H9 (cell line): ENCODE measurements at regions not wholly inside any gene's neighbourhood (a gene's known extent, or its start where the extent isn't known, plus 50 kb on each side); places are given as distances from the start of the nearest gene placed in this dataset.

ENCODE experiments used
- DNase-seq: peaks from one replicate; pipeline ENCODE4 v3.0.0-alpha.2; 2017
- H2AFZ ChIP-seq: one replicate; pipeline ENCODE4 v1.6.1; 2013; ENCODE audit warnings: mild to moderate bottlenecking, low read length, control low read depth, moderate library complexity
- H2AK5ac ChIP-seq: 2 replicates; pipeline ENCODE4 v1.6.1; 2013; ENCODE audit warnings: low read length, control low read depth, mixed read lengths; ENCODE audit not compliant: insufficient read length
- H2BK120ac ChIP-seq: one replicate; pipeline ENCODE4 v1.6.1; 2013; ENCODE audit warnings: low read depth, mild to moderate bottlenecking, low read length, control low read depth, inconsistent platforms; ENCODE audit not compliant: poor library complexity, severe bottlenecking
- H2BK12ac ChIP-seq: 2 replicates; pipeline ENCODE4 v1.6.1; 2013; ENCODE audit warnings: low read length, control low read depth, mixed read lengths, low read depth; ENCODE audit not compliant: insufficient read length
- H2BK15ac ChIP-seq: 2 replicates; pipeline ENCODE4 v1.6.1; 2013; ENCODE audit warnings: low read depth, low read length, control low read depth
- H2BK20ac ChIP-seq: one replicate; pipeline ENCODE4 v1.6.1; 2013; ENCODE audit warnings: low read depth, mild to moderate bottlenecking, low read length, control low read depth, inconsistent platforms; ENCODE audit not compliant: poor library complexity, severe bottlenecking
- H2BK5ac ChIP-seq: 2 replicates; pipeline ENCODE4 v1.6.1; 2013; ENCODE audit warnings: low read length, control low read depth, mixed read lengths; ENCODE audit not compliant: insufficient read length
- H3K14ac ChIP-seq: 2 replicates; pipeline ENCODE4 v1.6.1; 2013; ENCODE audit warnings: low read length, control low read depth; ENCODE audit not compliant: insufficient read depth
- H3K18ac ChIP-seq: 2 replicates; pipeline ENCODE4 v1.6.1; 2013; ENCODE audit warnings: low read depth, mild to moderate bottlenecking, mixed read lengths, low read length, control low read depth; ENCODE audit not compliant: insufficient read length
- H3K23ac ChIP-seq: 2 replicates; pipeline ENCODE4 v1.6.1; 2013; ENCODE audit warnings: low read length, control low read depth, mixed read lengths, low read depth; ENCODE audit not compliant: insufficient read length
- H3K23me2 ChIP-seq: 2 replicates; pipeline ENCODE4 v1.6.1; 2013; ENCODE audit warnings: low read depth, mild to moderate bottlenecking, mixed read lengths, low read length, control low read depth; ENCODE audit not compliant: insufficient read length, poor library complexity, severe bottlenecking
- H3K27ac ChIP-seq: 2 replicates; pipeline ENCODE4 v1.5.1; 2013; ENCODE audit warnings: low read length, control low read depth, mixed read lengths, low read depth; ENCODE audit not compliant: insufficient read length
- H3K27me3 ChIP-seq: 2 replicates; pipeline ENCODE4 v1.6.1; 2013; ENCODE audit warnings: low read length, control low read depth, inconsistent platforms; ENCODE audit not compliant: insufficient read depth
- H3K4ac ChIP-seq: 2 replicates; pipeline ENCODE4 v1.6.1; 2013; ENCODE audit warnings: low read depth, mild to moderate bottlenecking, control low read depth, inconsistent platforms, low read length, moderate library complexity
- H3K4me1 ChIP-seq: 2 replicates; pipeline ENCODE4 v1.6.1; 2013; ENCODE audit warnings: low read length, control low read depth, inconsistent platforms; ENCODE audit not compliant: insufficient read depth
- H3K4me2 ChIP-seq: 2 replicates; pipeline ENCODE4 v1.6.1; 2013; ENCODE audit warnings: low read length, control low read depth, mixed read lengths; ENCODE audit not compliant: insufficient read length, insufficient read depth
- H3K56ac ChIP-seq: 2 replicates; pipeline ENCODE4 v1.6.1; 2013; ENCODE audit warnings: low read depth, mild to moderate bottlenecking, mixed read lengths, low read length, control low read depth; ENCODE audit not compliant: insufficient read length
- H3K79me1 ChIP-seq: 2 replicates; pipeline ENCODE4 v1.6.1; 2013; ENCODE audit warnings: low read depth, mild to moderate bottlenecking, moderate library complexity, low read length, control low read depth, inconsistent platforms; ENCODE audit not compliant: insufficient read depth, poor library complexity, severe bottlenecking
- H3K79me2 ChIP-seq: 2 replicates; pipeline ENCODE4 v1.6.1; 2013; ENCODE audit warnings: low read length, control low read depth, inconsistent platforms; ENCODE audit not compliant: insufficient read depth
- H3K9ac ChIP-seq: 2 replicates; pipeline ENCODE4 v1.6.1; 2013; ENCODE audit warnings: low read length, control low read depth, mixed read lengths; ENCODE audit not compliant: insufficient read length; ENCODE audit errors: extremely low read depth
- H3K9me3 ChIP-seq: one replicate; pipeline ENCODE4 v1.6.1; 2013; ENCODE audit warnings: low read depth, low read length, inconsistent platforms; ENCODE audit not compliant: control insufficient read depth
- H3T11ph ChIP-seq: one replicate; pipeline ENCODE4 v1.6.1; 2013; ENCODE audit warnings: mild to moderate bottlenecking, low read length, control low read depth, inconsistent platforms
- H4K20me1 ChIP-seq: one replicate; pipeline ENCODE4 v1.6.1; 2013; ENCODE audit not compliant: control insufficient read depth, insufficient read length, insufficient read depth
- H4K5ac ChIP-seq: 2 replicates; pipeline ENCODE4 v1.6.1; 2013; ENCODE audit warnings: low read depth, mild to moderate bottlenecking, mixed read lengths, low read length, control low read depth; ENCODE audit not compliant: insufficient read length
- H4K8ac ChIP-seq: replicated peaks from 2 replicates; pipeline ENCODE4 v1.6.1; 2013; ENCODE audit warnings: low read length, control low read depth, mixed read lengths, low read depth; ENCODE audit not compliant: insufficient read length
- H4K91ac ChIP-seq: 2 replicates; pipeline ENCODE4 v1.6.1; 2013; ENCODE audit warnings: low read depth, mild to moderate bottlenecking, moderate library complexity, mixed read lengths, low read length, control low read depth; ENCODE audit not compliant: insufficient read length
- H3K27ac Mint-ChIP-seq, 3 experiments: 2 replicates in 2 of 3; 3 replicates in 1 of 3; pipeline ENCODE4 v1.8.0; 2020 to 2021; ENCODE audit warnings: mixed read lengths in 3 of 3, mild to moderate bottlenecking in 1 of 3, moderate library complexity in 1 of 3
- H3K27me3 Mint-ChIP-seq: 2 replicates; pipeline ENCODE4 v1.8.0; 2021; ENCODE audit warnings: low read depth, mild to moderate bottlenecking, moderate library complexity, mixed read lengths
- H3K36me3 Mint-ChIP-seq, 3 experiments: 2 replicates in 2 of 3; 3 replicates in 1 of 3; pipeline ENCODE4 v1.8.0; 2020 to 2021; ENCODE audit warnings: low read depth in 3 of 3, mixed read lengths in 3 of 3; ENCODE audit not compliant: insufficient read depth in 1 of 3
- H3K4me1 Mint-ChIP-seq, 2 experiments: 2 replicates each; pipeline ENCODE4 v1.8.0; 2020; ENCODE audit warnings: mixed read lengths in 2 of 2
- H3K4me3 Mint-ChIP-seq, 2 experiments: 2 replicates in 1 of 2; 3 replicates in 1 of 2; pipeline ENCODE4 v1.8.0; 2020 to 2021; ENCODE audit warnings: mild to moderate bottlenecking in 2 of 2, mixed read lengths in 2 of 2, moderate library complexity in 1 of 2
- H3K9me3 Mint-ChIP-seq, 2 experiments: 2 replicates in 1 of 2; 3 replicates in 1 of 2; pipeline ENCODE4 v1.8.0; 2020; ENCODE audit warnings: mild to moderate bottlenecking in 2 of 2, mixed read lengths in 2 of 2, moderate library complexity in 1 of 2
- WGBS: extraction: QIAGEN DNeasy Blood & Tissue Kit; methylation state at CpG from one replicate; pipeline ENCODE4 v1.1.7; 2013; ENCODE audit warnings: missing lambda C conversion rate, low lambda C conversion rate, mixed read lengths; ENCODE audit not compliant: insufficient read length; ENCODE audit errors: extremely low coverage; 5-methylcytosine and 5-hydroxymethylcytosine counted together
- TF ChIP-seq, protein P1 (sequence below): fragments of 200-600 bp; sonication (generic); conservative IDR thresholded peaks from 3 replicates; pipeline ENCODE4 v1.8.0; 2021; ENCODE audit warnings: antibody characterized with exemption, mild to moderate bottlenecking

DNA sequence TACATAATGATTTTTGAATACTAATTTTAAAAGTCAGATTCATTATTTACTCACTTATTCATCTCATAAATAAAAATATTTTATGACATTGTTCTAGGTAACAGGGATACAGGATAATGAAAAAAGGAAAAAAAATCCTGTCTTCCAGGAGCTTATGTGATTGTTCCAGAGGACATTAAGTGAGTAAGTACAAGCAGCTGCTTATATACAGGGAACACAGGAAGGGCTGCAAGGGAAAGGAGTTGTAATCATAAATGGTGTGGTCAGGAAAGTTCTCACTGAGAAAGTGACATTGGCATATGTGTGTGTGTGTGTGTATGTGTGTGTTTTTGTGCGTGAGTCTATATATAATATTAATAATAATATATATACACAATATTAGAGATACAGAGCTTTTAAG lies 121.8 kb downstream of the HAO1 start:
- H2AFZ ChIP-seq = no peak overlapping the region
- Mint-ChIP-seq H3K36me3 (no peaks in the 10 kb centered on the region), H3K27me3 (no peaks in the 10 kb centered on the region), H3K27ac (no peak overlapping the region), H3K4me1 (no peaks in the 10 kb centered on the region), H3K9me3 (peaks cover 7 to 10% of the 10 kb centered on the region in 2 experiments; a peak in 3 of 5 replicates), H3K4me3 (no peak overlapping the region)
- no peak overlapping the region for H4K5ac ChIP-seq
- no peak overlapping the region for H3K9ac ChIP-seq
- no peak overlapping the region for H3K56ac ChIP-seq
- no peak overlapping the region for H3T11ph ChIP-seq
- H2BK12ac ChIP-seq = no peak overlapping the region
- H4K8ac ChIP-seq = no peak overlapping the region
- H3K18ac ChIP-seq = no peak overlapping the region
- no peaks in the 10 kb centered on the region for H3K79me1 ChIP-seq
- H3K27ac ChIP-seq = no peak overlapping the region
- no peak overlapping the region for H4K91ac ChIP-seq
- DNase-seq = no peak
- no peak overlapping the region for H3K23ac ChIP-seq
- H2BK5ac ChIP-seq = no peak overlapping the region
- no peaks in the 10 kb centered on the region for H3K9me3 ChIP-seq
- no peak overlapping the region for H3K4me2 ChIP-seq
- WGBS = no CpG with 5 or more reads among the region's 1 CpG
- no peaks in the 10 kb centered on the region for H3K4me1 ChIP-seq
- no peaks in the 10 kb centered on the region for H3K23me2 ChIP-seq
- H3K14ac ChIP-seq = no peak overlapping the region
- no peaks in the 10 kb centered on the region for H4K20me1 ChIP-seq
- H2BK20ac ChIP-seq = no peak overlapping the region
- no peak overlapping the region for H2BK15ac ChIP-seq
- no peak overlapping the region for H2BK120ac ChIP-seq
- H2AK5ac ChIP-seq = no peak overlapping the region
- no peak overlapping the region for H3K4ac ChIP-seq
- no peaks in the 10 kb centered on the region for H3K79me2 ChIP-seq
- no peaks in the 10 kb centered on the region for H3K27me3 ChIP-seq
- TF ChIP-seq, protein P1, sequence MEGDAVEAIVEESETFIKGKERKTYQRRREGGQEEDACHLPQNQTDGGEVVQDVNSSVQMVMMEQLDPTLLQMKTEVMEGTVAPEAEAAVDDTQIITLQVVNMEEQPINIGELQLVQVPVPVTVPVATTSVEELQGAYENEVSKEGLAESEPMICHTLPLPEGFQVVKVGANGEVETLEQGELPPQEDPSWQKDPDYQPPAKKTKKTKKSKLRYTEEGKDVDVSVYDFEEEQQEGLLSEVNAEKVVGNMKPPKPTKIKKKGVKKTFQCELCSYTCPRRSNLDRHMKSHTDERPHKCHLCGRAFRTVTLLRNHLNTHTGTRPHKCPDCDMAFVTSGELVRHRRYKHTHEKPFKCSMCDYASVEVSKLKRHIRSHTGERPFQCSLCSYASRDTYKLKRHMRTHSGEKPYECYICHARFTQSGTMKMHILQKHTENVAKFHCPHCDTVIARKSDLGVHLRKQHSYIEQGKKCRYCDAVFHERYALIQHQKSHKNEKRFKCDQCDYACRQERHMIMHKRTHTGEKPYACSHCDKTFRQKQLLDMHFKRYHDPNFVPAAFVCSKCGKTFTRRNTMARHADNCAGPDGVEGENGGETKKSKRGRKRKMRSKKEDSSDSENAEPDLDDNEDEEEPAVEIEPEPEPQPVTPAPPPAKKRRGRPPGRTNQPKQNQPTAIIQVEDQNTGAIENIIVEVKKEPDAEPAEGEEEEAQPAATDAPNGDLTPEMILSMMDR = no peak
